HG02870 (cell line): ENCODE measurements at regions not wholly inside any gene's neighbourhood (a gene's known extent, or its start where the extent isn't known, plus 50 kb on each side); places are given as distances from the start of the nearest gene placed in this dataset.
"Not testable (repeated sequence)": the region's sequence is repeated elsewhere in the genome, so short reads cannot be mapped to it uniquely, and the experiment has no call there.

Experiments used
- ATAC-seq: cut with Tn5 transposase; IDR thresholded peaks from one replicate; pipeline ENCODE4 v1.9.1; 2021; ENCODE audit warnings: mild to moderate bottlenecking, moderate library complexity; ENCODE audit not compliant: unreplicated experiment

- peak; percentile 94 for ATAC-seq
These were observed 157.6 kb upstream of the CCNH start for GRCh38 chr5:87570366-87570765.

GRCh38 chr5:87562068-87562467 is 149.3 kb upstream of the CCNH start:
- ATAC-seq = no peak

- ATAC-seq = no peak
These were observed 147.8 kb upstream of the CCNH start for GRCh38 chr5:87560528-87560927.

- ATAC-seq = no peak
These were observed 139.2 kb upstream of the CCNH start for GRCh38 chr5:87551911-87552310.

- no peak for ATAC-seq
These were observed 128.9 kb upstream of the CCNH start for GRCh38 chr5:87541676-87542075.

- peak; percentile 49 for ATAC-seq
These were observed 128.3 kb upstream of the CCNH start for GRCh38 chr5:87541033-87541432.

GRCh38 chr5:87539839-87540238 is 127.1 kb upstream of the CCNH start:
- no peak for ATAC-seq

GRCh38 chr5:87536365-87536764 is 123.6 kb upstream of the CCNH start:
- ATAC-seq = no peak

GRCh38 chr5:87535706-87536105 is 123.0 kb upstream of the CCNH start:
- no peak for ATAC-seq

GRCh38 chr5:87529486-87530076 is 116.9 kb upstream of the CCNH start:
- no peak for ATAC-seq

- no peak for ATAC-seq
These were observed 113.4 kb upstream of the CCNH start for GRCh38 chr5:87526131-87526530.

GRCh38 chr5:87524217-87524616 is 111.5 kb upstream of the CCNH start:
- ATAC-seq = no peak

- not testable (repeated sequence) for ATAC-seq
These were observed 99.0 kb upstream of the CCNH start for GRCh38 chr5:87511778-87512177.

- no peak for ATAC-seq
These were observed 90.3 kb upstream of the CCNH start for GRCh38 chr5:87503004-87503403.

GRCh38 chr5:87499478-87500410 is 87.0 kb upstream of the CCNH start:
- no peak for ATAC-seq
